ENCODE measurements at regions not wholly inside any gene's neighbourhood (a gene's known extent, or its start where the extent isn't known, plus 50 kb on each side); places are given as distances from the start of the nearest gene placed in this dataset.

DNA sequence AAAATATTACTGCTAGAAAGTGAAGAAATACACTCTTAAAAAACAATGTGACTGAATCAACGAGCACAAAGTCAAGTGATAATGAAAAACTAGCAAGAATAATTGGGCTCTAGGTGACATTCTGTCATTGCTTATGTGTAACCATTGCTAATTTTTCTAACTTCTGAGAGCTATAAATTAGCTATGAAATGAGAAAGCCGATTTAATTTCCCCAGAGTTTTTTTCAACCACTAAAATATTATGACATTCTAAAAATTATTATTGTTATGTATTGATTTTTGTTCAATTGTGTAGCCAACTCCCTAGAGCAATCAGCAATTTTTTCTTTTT is 458.6 kb upstream of the ATXN8OS start:
- Histone ChIP-seq H3K9me3 (ENCODE audit: control insufficient read depth, low read length) (peaks cover 2% of the 10 kb centered on the region), H3K27ac (ENCODE audit: low read depth in 1 of 2, low read length in 2 of 2) (no peak overlapping the region), H3K27me3 (ENCODE audit: control insufficient read depth in 1 of 2, insufficient read depth in 2 of 2, low read length in 1 of 2) (no peaks in the 10 kb centered on the region), H3K4me3 (ENCODE audit: low read length in 2 of 2) (no peak overlapping the region), H3K36me3 (ENCODE audit: control insufficient read depth in 1 of 2, insufficient read depth in 2 of 2, low read length in 1 of 2) (no peaks in the 10 kb centered on the region), H3K4me1 (ENCODE audit: control insufficient read depth in 1 of 2, insufficient read depth in 2 of 2, low read length in 2 of 2) (no peaks in the 10 kb centered on the region)
- intact Hi-C loops (cut with DNase I): no loop called here
- DNase-seq (no peak), ATAC-seq (ENCODE audit: low FRiP score) (no peak)
- 66 to 69% methylated on average over 2 of the region's 2 CpGs for WGBS, 2 donors

DNA sequence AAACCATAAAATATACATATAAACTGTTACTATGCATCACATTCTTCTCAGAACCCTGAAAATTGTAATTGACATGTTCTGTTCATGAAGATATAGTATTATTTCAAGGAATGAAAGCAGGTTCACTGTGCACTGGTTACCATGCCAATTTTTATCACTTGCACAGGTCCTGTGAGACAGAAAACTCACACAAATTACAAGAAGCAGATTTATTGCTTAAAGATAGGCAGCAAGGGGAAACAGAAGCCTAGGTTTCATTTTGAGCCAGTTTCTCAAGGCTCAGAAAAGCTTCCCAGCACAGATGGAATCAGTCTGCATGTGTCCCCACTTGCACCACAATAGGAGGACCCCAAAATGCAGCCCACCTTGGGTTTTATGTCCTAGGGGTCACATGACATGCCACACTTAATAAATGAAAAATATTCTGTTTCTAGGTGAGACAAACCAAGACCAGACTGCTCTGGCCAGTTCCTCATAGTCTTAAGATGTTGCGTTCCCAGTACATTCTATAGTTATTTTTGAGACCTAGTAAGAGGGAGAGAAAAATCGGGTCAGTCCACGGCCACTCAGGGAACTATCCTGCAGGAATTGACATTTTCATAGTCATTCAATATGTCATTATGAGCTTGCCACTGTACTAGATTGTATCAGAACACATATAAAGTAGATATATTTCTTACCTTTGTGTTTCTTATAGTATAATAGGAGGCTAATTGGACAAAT is 459.1 kb upstream of the ATXN8OS start:
- H3K27ac ChIP-seq (ENCODE audit: low read depth in 1 of 2, low read length in 2 of 2): no peak overlapping the region
- H3K9me3 ChIP-seq (ENCODE audit: control insufficient read depth, low read length): peaks cover 2% of the 10 kb centered on the region
- intact Hi-C loops (cut with DNase I): no loop called here
- no peak for ATAC-seq (ENCODE audit: low FRiP score)
- no peak for DNase-seq
- no peak overlapping the region for H3K4me3 ChIP-seq (ENCODE audit: low read length in 2 of 2)
- H3K4me1 ChIP-seq (ENCODE audit: control insufficient read depth in 1 of 2, insufficient read depth in 2 of 2, low read length in 2 of 2): no peaks in the 10 kb centered on the region
- H3K27me3 ChIP-seq (ENCODE audit: control insufficient read depth in 1 of 2, insufficient read depth in 2 of 2, low read length in 1 of 2): no peaks in the 10 kb centered on the region
- no peaks in the 10 kb centered on the region for H3K36me3 ChIP-seq (ENCODE audit: control insufficient read depth in 1 of 2, insufficient read depth in 2 of 2, low read length in 1 of 2)
- 75 to 78% methylated on average over 3 of the region's 3 CpGs for WGBS, 2 donors

DNA sequence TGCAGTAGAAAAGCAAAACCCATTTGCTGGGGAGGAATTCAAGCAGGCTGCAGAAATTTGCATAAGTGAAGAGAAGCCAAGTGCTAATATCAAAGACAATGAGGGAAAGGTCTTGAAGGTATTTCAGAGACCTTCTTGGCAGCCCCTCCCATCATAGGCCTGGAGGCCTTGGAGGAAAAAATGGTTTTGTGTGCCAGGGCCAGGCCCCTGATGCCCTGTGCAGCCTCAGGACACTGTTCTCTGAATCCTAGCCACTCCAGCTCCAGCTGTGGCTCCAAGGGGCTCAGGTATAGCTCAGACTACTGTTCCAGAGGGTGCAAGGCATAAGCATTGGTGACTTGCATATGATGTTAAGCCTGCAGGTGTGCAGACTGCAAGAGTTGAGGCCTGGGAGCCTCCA is 463.2 kb upstream of the ATXN8OS start:
- intact Hi-C loops (cut with DNase I): no loop called here
- DNase-seq: no peak
- ATAC-seq (ENCODE audit: low FRiP score): no peak
- Histone ChIP-seq H3K9me3 (ENCODE audit: control insufficient read depth, low read length) (peaks cover 2% of the 10 kb centered on the region), H3K4me1 (ENCODE audit: control insufficient read depth in 1 of 2, insufficient read depth in 2 of 2, low read length in 2 of 2) (no peaks in the 10 kb centered on the region), H3K36me3 (ENCODE audit: control insufficient read depth in 1 of 2, insufficient read depth in 2 of 2, low read length in 1 of 2) (no peaks in the 10 kb centered on the region), H3K27me3 (ENCODE audit: control insufficient read depth in 1 of 2, insufficient read depth in 2 of 2, low read length in 1 of 2) (no peaks in the 10 kb centered on the region), H3K27ac (ENCODE audit: low read depth in 1 of 2, low read length in 2 of 2) (no peak overlapping the region), H3K4me3 (ENCODE audit: low read length in 2 of 2) (no peak overlapping the region)

DNA sequence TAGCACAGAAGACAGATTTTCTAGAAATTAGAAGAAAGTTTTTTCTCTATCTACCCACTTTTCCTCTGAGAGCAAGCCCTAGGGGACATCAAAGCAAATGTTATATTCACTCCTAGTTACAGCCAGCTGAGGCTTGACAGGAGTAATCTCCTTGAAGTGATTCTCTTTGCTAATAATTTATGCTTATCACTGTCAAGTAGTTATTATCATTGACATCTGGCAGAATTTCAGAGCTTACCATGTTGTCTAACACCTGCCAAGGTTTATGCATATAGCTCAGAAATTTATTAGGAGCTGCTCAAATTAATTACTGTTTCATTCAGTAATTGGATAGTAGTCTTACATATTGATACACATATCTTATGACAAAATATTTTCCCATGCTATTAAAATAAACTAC is 465.9 kb upstream of the ATXN8OS start:
- Histone ChIP-seq H3K27me3 (ENCODE audit: control insufficient read depth in 1 of 2, insufficient read depth in 2 of 2, low read length in 1 of 2) (no peaks in the 10 kb centered on the region), H3K4me3 (ENCODE audit: low read length in 2 of 2) (no peak overlapping the region), H3K27ac (ENCODE audit: low read depth in 1 of 2, low read length in 2 of 2) (no peak overlapping the region), H3K36me3 (ENCODE audit: control insufficient read depth in 1 of 2, insufficient read depth in 2 of 2, low read length in 1 of 2) (no peaks in the 10 kb centered on the region), H3K4me1 (ENCODE audit: control insufficient read depth in 1 of 2, insufficient read depth in 2 of 2, low read length in 2 of 2) (no peaks in the 10 kb centered on the region), H3K9me3 (ENCODE audit: control insufficient read depth, low read length) (peaks cover 2% of the 10 kb centered on the region)
- no peak for ATAC-seq (ENCODE audit: low FRiP score)
- no peak for DNase-seq
- intact Hi-C loops (cut with DNase I): no loop called here

DNA sequence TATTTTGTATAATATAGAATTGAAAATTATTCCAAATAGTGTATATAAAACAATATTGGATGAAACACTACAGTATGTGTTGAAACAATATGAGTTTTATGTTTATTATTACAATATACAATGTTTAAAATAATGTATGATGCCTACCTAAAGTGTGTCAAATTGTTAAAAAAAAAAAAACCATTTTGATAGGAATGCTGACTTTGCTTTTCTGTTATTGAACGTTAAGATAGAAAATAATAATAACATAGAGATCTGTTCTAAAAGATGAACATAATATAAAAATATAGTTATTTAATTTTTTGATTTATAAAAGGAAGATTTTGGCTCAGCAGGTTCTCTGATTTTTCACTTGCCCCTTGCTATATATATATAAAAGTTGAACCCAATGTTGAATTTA is 474.6 kb upstream of the ATXN8OS start:
- intact Hi-C loops (cut with DNase I): no loop called here

DNA sequence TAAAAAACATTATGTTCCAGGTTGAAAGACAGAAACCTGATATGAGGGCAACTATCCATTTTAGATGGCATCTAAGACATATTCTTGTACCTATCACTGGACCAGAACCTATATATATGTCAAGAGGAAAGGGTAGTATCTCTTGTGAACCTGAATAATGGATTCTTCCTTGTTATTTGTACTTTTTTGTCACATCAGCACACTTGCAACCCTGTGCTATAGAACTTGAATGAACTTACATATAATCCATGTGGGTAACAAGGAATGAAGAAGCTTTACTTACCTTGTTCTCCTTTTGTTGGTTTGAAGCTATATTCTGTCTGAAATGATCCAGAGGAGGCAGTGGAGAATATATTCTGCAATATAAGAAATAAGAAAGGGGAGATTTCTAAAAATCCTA is 483.7 kb upstream of the ATXN8OS start:
- intact Hi-C loops (cut with DNase I): no loop called here

More for the DNA sequence above, 474.6 kb upstream of the ATXN8OS start:
- 64 to 65% methylated on average over 1 of the region's 1 CpG for WGBS, 2 donors
- Histone ChIP-seq H3K9me3 (ENCODE audit: control insufficient read depth, low read length) (no peaks in the 10 kb centered on the region), H3K4me3 (ENCODE audit: low read length in 2 of 2) (no peak overlapping the region), H3K36me3 (ENCODE audit: control insufficient read depth in 1 of 2, insufficient read depth in 2 of 2, low read length in 1 of 2) (no peaks in the 10 kb centered on the region), H3K27me3 (ENCODE audit: control insufficient read depth in 1 of 2, insufficient read depth in 2 of 2, low read length in 1 of 2) (no peaks in the 10 kb centered on the region), H3K4me1 (ENCODE audit: control insufficient read depth in 1 of 2, insufficient read depth in 2 of 2, low read length in 2 of 2) (no peaks in the 10 kb centered on the region), H3K27ac (ENCODE audit: low read depth in 1 of 2, low read length in 2 of 2) (no peak overlapping the region)
- no peak for DNase-seq
- ATAC-seq (ENCODE audit: low FRiP score): no peak

DNA sequence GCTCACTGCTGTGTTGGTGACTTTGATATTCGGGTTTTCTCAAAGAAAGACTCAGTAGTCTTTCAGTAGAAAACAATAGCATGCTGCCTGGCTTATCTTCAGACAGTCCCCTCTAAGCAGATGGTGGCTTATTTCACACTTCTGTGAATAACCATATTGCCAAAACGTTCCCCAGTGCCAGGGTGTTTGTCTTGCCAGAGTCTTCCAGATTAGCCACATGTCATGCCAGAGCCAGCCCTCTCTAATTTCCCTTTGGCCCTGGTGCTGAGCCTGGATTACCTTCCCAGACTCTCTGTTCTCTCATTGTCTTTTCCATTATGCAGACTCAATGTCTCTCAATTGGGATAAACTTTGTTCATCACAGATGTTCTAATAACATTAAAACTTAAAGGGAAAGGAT is 488.0 kb upstream of the ATXN8OS start:
- Histone ChIP-seq H3K4me1 (ENCODE audit: control insufficient read depth in 1 of 2, insufficient read depth in 2 of 2, low read length in 2 of 2) (no peaks in the 10 kb centered on the region), H3K4me3 (ENCODE audit: low read length in 2 of 2) (no peak overlapping the region), H3K9me3 (ENCODE audit: control insufficient read depth, low read length) (no peaks in the 10 kb centered on the region), H3K36me3 (ENCODE audit: control insufficient read depth in 1 of 2, insufficient read depth in 2 of 2, low read length in 1 of 2) (no peaks in the 10 kb centered on the region), H3K27me3 (ENCODE audit: control insufficient read depth in 1 of 2, insufficient read depth in 2 of 2, low read length in 1 of 2) (no peaks in the 10 kb centered on the region), H3K27ac (ENCODE audit: low read depth in 1 of 2, low read length in 2 of 2) (no peak overlapping the region)
- 30 to 43% methylated on average over 2 of the region's 2 CpGs for WGBS, 2 donors
- DNase-seq (no peak), ATAC-seq (ENCODE audit: low FRiP score) (no peak)
- intact Hi-C loops (cut with DNase I): no loop called here

More for the DNA sequence above, 483.7 kb upstream of the ATXN8OS start:
- no peak overlapping the region for H3K4me3 ChIP-seq (ENCODE audit: low read length in 2 of 2)
- H3K9me3 ChIP-seq (ENCODE audit: control insufficient read depth, low read length): no peaks in the 10 kb centered on the region
- H3K27ac ChIP-seq (ENCODE audit: low read depth in 1 of 2, low read length in 2 of 2): no peak overlapping the region
- no peaks in the 10 kb centered on the region for H3K4me1 ChIP-seq (ENCODE audit: control insufficient read depth in 1 of 2, insufficient read depth in 2 of 2, low read length in 2 of 2)
- DNase-seq: no peak
- ATAC-seq (ENCODE audit: low FRiP score): no peak
- H3K27me3 ChIP-seq (ENCODE audit: control insufficient read depth in 1 of 2, insufficient read depth in 2 of 2, low read length in 1 of 2): no peaks in the 10 kb centered on the region
- H3K36me3 ChIP-seq (ENCODE audit: control insufficient read depth in 1 of 2, insufficient read depth in 2 of 2, low read length in 1 of 2): no peaks in the 10 kb centered on the region

DNA sequence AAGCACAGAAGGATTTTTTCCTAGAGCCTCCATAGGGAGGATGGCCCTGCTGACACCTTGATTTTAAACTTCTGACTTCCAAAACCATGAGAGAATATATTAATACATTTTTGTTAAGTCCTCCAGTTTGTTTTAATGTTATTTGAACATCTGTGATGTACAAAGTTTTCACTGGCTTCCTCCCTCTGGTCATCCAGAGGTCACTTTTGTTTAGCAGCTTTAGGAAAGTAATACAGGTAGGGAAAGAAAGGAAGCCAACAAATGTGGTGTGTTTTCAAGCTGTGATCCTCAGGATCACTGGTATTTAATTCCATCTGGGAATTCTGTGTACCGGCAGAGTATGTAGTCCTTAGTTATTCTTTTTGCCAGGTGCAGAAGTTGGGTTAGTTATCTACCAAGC is 488.8 kb upstream of the ATXN8OS start:
- Histone ChIP-seq H3K36me3 (ENCODE audit: control insufficient read depth in 1 of 2, insufficient read depth in 2 of 2, low read length in 1 of 2) (no peaks in the 10 kb centered on the region), H3K4me1 (ENCODE audit: control insufficient read depth in 1 of 2, insufficient read depth in 2 of 2, low read length in 2 of 2) (no peaks in the 10 kb centered on the region), H3K9me3 (ENCODE audit: control insufficient read depth, low read length) (no peaks in the 10 kb centered on the region), H3K27ac (ENCODE audit: low read depth in 1 of 2, low read length in 2 of 2) (no peak overlapping the region), H3K4me3 (ENCODE audit: low read length in 2 of 2) (no peak overlapping the region), H3K27me3 (ENCODE audit: control insufficient read depth in 1 of 2, insufficient read depth in 2 of 2, low read length in 1 of 2) (no peaks in the 10 kb centered on the region)
- 85 to 86% methylated on average over 1 of the region's 1 CpG for WGBS, 2 donors
- intact Hi-C loops (cut with DNase I): no loop called here
- ATAC-seq (ENCODE audit: low FRiP score) (no peak), DNase-seq (no peak)

DNA sequence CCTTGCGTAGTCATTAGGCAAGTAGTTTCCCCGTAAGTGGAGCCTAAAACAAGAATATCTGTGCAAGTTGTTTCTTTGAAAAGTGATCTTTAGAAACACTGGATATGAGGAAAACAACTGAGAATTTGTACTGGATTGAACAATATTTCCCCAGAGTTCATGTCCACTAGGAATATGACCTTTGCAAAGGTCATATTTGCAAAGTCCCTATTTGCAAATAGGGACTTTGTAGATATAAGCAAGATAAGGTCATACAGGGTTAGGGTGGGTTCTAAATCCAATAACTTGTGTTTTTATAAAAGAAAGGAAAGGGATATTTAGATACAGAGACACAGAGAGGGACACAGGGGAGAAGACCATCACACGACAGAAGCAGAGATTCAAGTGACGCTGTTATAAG is 489.2 kb upstream of the ATXN8OS start:
- no peak for DNase-seq

More for the DNA sequence above, 489.2 kb upstream of the ATXN8OS start:
- Histone ChIP-seq H3K36me3 (ENCODE audit: control insufficient read depth in 1 of 2, insufficient read depth in 2 of 2, low read length in 1 of 2) (no peaks in the 10 kb centered on the region), H3K27ac (ENCODE audit: low read depth in 1 of 2, low read length in 2 of 2) (no peak overlapping the region), H3K9me3 (ENCODE audit: control insufficient read depth, low read length) (no peaks in the 10 kb centered on the region), H3K4me1 (ENCODE audit: control insufficient read depth in 1 of 2, insufficient read depth in 2 of 2, low read length in 2 of 2) (no peaks in the 10 kb centered on the region), H3K4me3 (ENCODE audit: low read length in 2 of 2) (no peak overlapping the region), H3K27me3 (ENCODE audit: control insufficient read depth in 1 of 2, insufficient read depth in 2 of 2, low read length in 1 of 2) (no peaks in the 10 kb centered on the region)
- 76 to 78% methylated on average over 4 of the region's 4 CpGs for WGBS, 2 donors
- no peak for ATAC-seq (ENCODE audit: low FRiP score)
- intact Hi-C loops (cut with DNase I): no loop called here

Data from aorta (tissue), 5 donors.